ENCODE measurements at regions not wholly inside any gene's neighbourhood (a gene's known extent, or its start where the extent isn't known, plus 50 kb on each side); places are given as distances from the start of the nearest gene placed in this dataset.

- no peak for ATAC-seq (ENCODE audit: low FRiP score)
- no peak for DNase-seq (ENCODE audit: low spot score)
- TF ChIP-seq CTCF (IDR thresholded peaks at IDR 0.05), result no peak
Observed at GRCh38 chr2:35526741-35527140, 828.8 kb upstream of the CRIM1 start.

GRCh38 chr2:35522450-35522849 is 833.1 kb upstream of the CRIM1 start:
- DNase-seq (ENCODE audit: low spot score), result no peak
- no peak for ATAC-seq (ENCODE audit: low FRiP score)
- no peak for TF ChIP-seq CTCF (IDR thresholded peaks at IDR 0.05)

GRCh38 chr2:35510636-35511035 is 844.9 kb upstream of the CRIM1 start:
- DNase-seq (ENCODE audit: low spot score), result no peak
- ATAC-seq (ENCODE audit: low FRiP score), result no peak
- no peak for TF ChIP-seq CTCF (IDR thresholded peaks at IDR 0.05)

GRCh38 chr2:35508601-35509000 is 847.0 kb upstream of the CRIM1 start:
- no peak for ATAC-seq (ENCODE audit: low FRiP score)
- no peak for DNase-seq (ENCODE audit: low spot score)
- TF ChIP-seq CTCF (IDR thresholded peaks at IDR 0.05), result no peak

GRCh38 chr2:35504419-35504818 is 851.2 kb upstream of the CRIM1 start:
- no peak for DNase-seq (ENCODE audit: low spot score)
- no peak for ATAC-seq (ENCODE audit: low FRiP score)
- no peak for TF ChIP-seq CTCF (IDR thresholded peaks at IDR 0.05)

GRCh38 chr2:35503738-35504199 is 851.8 kb upstream of the CRIM1 start:
- ATAC-seq (ENCODE audit: low FRiP score) (no peak), DNase-seq (ENCODE audit: low spot score) (no peak)
- TF ChIP-seq CTCF (IDR thresholded peaks at IDR 0.05), result no peak

GRCh38 chr2:35503311-35503710 is 852.3 kb upstream of the CRIM1 start:
- ATAC-seq (ENCODE audit: low FRiP score), result no peak
- DNase-seq (ENCODE audit: low spot score), result no peak
- TF ChIP-seq CTCF (IDR thresholded peaks at IDR 0.05), result no peak

All from omental fat pad (tissue), 3 donors.